IMR-90 (cell line): ENCODE measurements at regions not wholly inside any gene's neighbourhood (a gene's known extent, or its start where the extent isn't known, plus 50 kb on each side); places are given as distances from the start of the nearest gene placed in this dataset.
A peak's percentile ranks its signal among the peaks of the same experiment; 100 is the strongest.

ENCODE experiments used
- ATAC-seq: fragments of 200-7000 bp; cut with Tn5 transposase; 2 replicates; pipeline ENCODE4 v1.9.1; 2020; ENCODE audit warnings: low read depth, mild to moderate bottlenecking, moderate library complexity
- BruUV-seq: library from RNA; stranded (reverse); fragments of 400-500 nt; replicated peaks from 2 replicates; lab custom pipeline; 2021; lab: Mats Ljungman, UMichigan
- CTCF ChIA-PET: fragments of 300-600 bp; formaldehyde crosslinking; extraction: SDS; loops from one replicate; lab custom pipeline; 2021; ENCODE audit warnings: antibody characterized with exemption; lab: Yijun Ruan, JAX
- POLR2A ChIA-PET: fragments of 300-600 bp; sonication (Branson Sonifier 250); formaldehyde crosslinking; loops from one replicate; lab custom pipeline; 2022; ENCODE audit warnings: antibody characterized with exemption; ENCODE audit not compliant: unreplicated experiment; lab: Charles Lee
- DNase-seq: peaks from one replicate; pipeline ENCODE4 v3.0.0; 2013
- H2AFZ ChIP-seq: replicated peaks from 2 replicates; pipeline ENCODE3; 2013; ENCODE audit warnings: low read length, mild to moderate bottlenecking; ENCODE audit not compliant: poor library complexity
- H2AK5ac ChIP-seq: 2 replicates; pipeline ENCODE4 v1.6.1; 2013; ENCODE audit warnings: low read depth, low read length, inconsistent platforms
- H2AK9ac ChIP-seq: replicated peaks from 2 replicates; pipeline ENCODE3; 2013; ENCODE audit warnings: mild to moderate bottlenecking, low read depth, low read length, moderate library complexity; ENCODE audit not compliant: poor library complexity
- H2BK120ac ChIP-seq: 2 replicates; pipeline ENCODE4 v1.6.1; 2013; ENCODE audit warnings: low read depth, low read length, inconsistent platforms
- H2BK15ac ChIP-seq: 3 replicates; pipeline ENCODE4 v1.6.1; 2013; ENCODE audit warnings: low read depth, low read length, inconsistent platforms
- H2BK20ac ChIP-seq: 2 replicates; pipeline ENCODE4 v1.6.1; 2013; ENCODE audit warnings: low read depth, mild to moderate bottlenecking, inconsistent platforms, low read length, moderate library complexity
- H2BK5ac ChIP-seq: 2 replicates; pipeline ENCODE4 v1.6.1; 2013; ENCODE audit warnings: mild to moderate bottlenecking, low read depth, low read length, inconsistent platforms; ENCODE audit not compliant: poor library complexity, severe bottlenecking
- H3K14ac ChIP-seq: replicated peaks from 2 replicates; pipeline ENCODE4 v1.6.1; 2013; ENCODE audit warnings: low read depth, low read length, inconsistent platforms
- H3K18ac ChIP-seq: 2 replicates; pipeline ENCODE4 v1.6.1; 2013; ENCODE audit warnings: low read depth, low read length, control low read depth
- H3K23ac ChIP-seq: 2 replicates; pipeline ENCODE4 v1.6.1; 2013; ENCODE audit warnings: low read depth, low read length, inconsistent platforms
- H3K27ac ChIP-seq: 2 replicates; pipeline ENCODE4 v1.5.1; 2013; ENCODE audit warnings: mild to moderate bottlenecking, control low read depth, low read length; ENCODE audit not compliant: insufficient read depth
- H3K27me3 ChIP-seq: 2 replicates; pipeline ENCODE4 v1.6.1; 2013; ENCODE audit warnings: low read length; ENCODE audit not compliant: control insufficient read depth, insufficient read depth
- H3K36me3 ChIP-seq: 2 replicates; pipeline ENCODE4 v1.6.1; 2013; ENCODE audit warnings: low read length, mixed read lengths; ENCODE audit not compliant: control insufficient read depth, insufficient read depth
- H3K4ac ChIP-seq: 2 replicates; pipeline ENCODE4 v1.6.1; 2013; ENCODE audit warnings: low read depth, low read length, inconsistent platforms
- H3K4me1 ChIP-seq: 2 replicates; pipeline ENCODE4 v1.6.1; 2013; ENCODE audit warnings: low read length, mixed read lengths; ENCODE audit not compliant: control insufficient read depth, insufficient read depth
- H3K4me2 ChIP-seq: 2 replicates; pipeline ENCODE4 v1.6.1; 2013; ENCODE audit warnings: low read depth, mild to moderate bottlenecking, control low read depth, low read length, moderate library complexity
- H3K4me3 ChIP-seq: 2 replicates; pipeline ENCODE4 v1.5.1; 2013; ENCODE audit warnings: low read depth, mild to moderate bottlenecking, control low read depth, low read length, moderate library complexity; ENCODE audit not compliant: insufficient read depth
- H3K56ac ChIP-seq: 2 replicates; pipeline ENCODE4 v1.6.1; 2013; ENCODE audit warnings: low read length, inconsistent platforms; ENCODE audit not compliant: insufficient read depth; ENCODE audit errors: extremely low read depth
- H3K79me1 ChIP-seq, 2 experiments: 2 replicates each; pipeline ENCODE4 v1.6.1; 2013; ENCODE audit warnings: low read length in 2 of 2, inconsistent platforms in 1 of 2, low read depth in 1 of 2
- H3K9ac ChIP-seq: 2 replicates; pipeline ENCODE4 v1.6.1; 2013; ENCODE audit warnings: low read depth, low read length, control low read depth
- H3K9me1 ChIP-seq: 2 replicates; pipeline ENCODE4 v1.6.1; 2013; ENCODE audit warnings: low read length, inconsistent platforms; ENCODE audit not compliant: insufficient read depth
- H3K9me3 ChIP-seq: 2 replicates; pipeline ENCODE4 v1.6.1; 2013; ENCODE audit warnings: low read length; ENCODE audit not compliant: control insufficient read depth, insufficient read depth
- H4K20me1 ChIP-seq: 2 replicates; pipeline ENCODE4 v1.6.1; 2013; ENCODE audit warnings: low read length, inconsistent platforms; ENCODE audit not compliant: insufficient read depth
- H4K5ac ChIP-seq: 2 replicates; pipeline ENCODE4 v1.6.1; 2013; ENCODE audit warnings: mild to moderate bottlenecking, low read depth, low read length, control low read depth
- H4K8ac ChIP-seq, 2 experiments: 2 replicates each; pipeline ENCODE4 v1.6.1; 2013; ENCODE audit warnings: low read depth in 2 of 2, low read length in 2 of 2, control low read depth in 1 of 2, inconsistent platforms in 1 of 2
- H4K91ac ChIP-seq: 2 replicates; pipeline ENCODE4 v1.6.1; 2013; ENCODE audit warnings: low read depth, low read length, inconsistent platforms; ENCODE audit not compliant: insufficient read depth
- CHD1 ChIP-seq: IDR thresholded peaks from 2 replicates; pipeline ENCODE4 v1.6.1; 2012; ENCODE audit warnings: low read depth, low read length, improper control_type of control experiment
- MAFK ChIP-seq: IDR thresholded peaks from 2 replicates; pipeline ENCODE4 v1.6.1; 2012; ENCODE audit warnings: low read depth, low read length, improper control_type of control experiment
- WGBS, 2 experiments: methylation state at CpG; one replicate each; pipeline versions ENCODE4 v1.1.5 to v1.1.7; 2013; ENCODE audit warnings: missing lambda C conversion rate in 2 of 2; ENCODE audit not compliant: insufficient read length in 1 of 2; ENCODE audit errors: extremely low coverage in 2 of 2; 5-methylcytosine and 5-hydroxymethylcytosine counted together
- dilution Hi-C: fragments of 300-500 bp; cut with HindIII; formaldehyde crosslinking; loops from one replicate; pipeline ENCODE4 v1.14.3; 2018; ENCODE audit warnings: low sequenced_read_pairs; ENCODE audit not compliant: unreplicated experiment
- in situ Hi-C: fragments of 300-500 bp; cut with MboI; formaldehyde crosslinking; loops from 3 replicates; pipeline ENCODE4 v1.14.3; 2019; ENCODE audit warnings: low sequenced_read_pairs, inconsistent platforms, mixed read lengths
- intact Hi-C: fragments of 100-400 bp; cut with micrococcal nuclease; formaldehyde crosslinking; loops from 2 replicates; pipeline ENCODE4 v1.10.0; 2022

- no TSS peak for BruUV-seq
These were observed 85.2 kb downstream of the TNFAIP3 start for GRCh38 chr6:137952247-137952646.

More at GRCh38 chr6:137952247-137952646, 85.2 kb downstream of the TNFAIP3 start:
- H3K9me1 ChIP-seq: no peaks in the 10 kb centered on the region
- no peak overlapping the region for H2BK15ac ChIP-seq
- H3K79me1 ChIP-seq: no peaks in the 10 kb centered on the region
- H3K56ac ChIP-seq: no peak overlapping the region
- H3K27ac ChIP-seq: no peak overlapping the region
- dilution Hi-C loops (no loop called here), in situ Hi-C loops (no loop called here), intact Hi-C loops (no loop called here)
- no peak overlapping the region for H3K4me3 ChIP-seq
- H3K18ac ChIP-seq: no peak overlapping the region
- H3K4me2 ChIP-seq: no peak overlapping the region
- no CpG with 5 or more reads among the region's 2 CpGs for WGBS, 2 experiments
- H2BK5ac ChIP-seq: no peak overlapping the region
- H4K20me1 ChIP-seq: no peaks in the 10 kb centered on the region
- H2AFZ ChIP-seq: no peak overlapping the region
- TF ChIP-seq MAFK: peak; percentile 36
- no peak for TF ChIP-seq CHD1
- no peaks in the 10 kb centered on the region for H3K36me3 ChIP-seq
- no peak overlapping the region for H2AK5ac ChIP-seq
- H4K91ac ChIP-seq: no peak overlapping the region
- H3K23ac ChIP-seq: no peak overlapping the region
- ATAC-seq (no peak), DNase-seq (no peak)
- no peak overlapping the region for H3K9ac ChIP-seq
- CTCF ChIA-PET: no interaction called here
- POLR2A ChIA-PET: no interaction called here
- peaks cover 23% of the 10 kb centered on the region for H3K27me3 ChIP-seq
- H3K4ac ChIP-seq: no peak overlapping the region
- no peak overlapping the region for H4K5ac ChIP-seq
- H3K4me1 ChIP-seq: no peaks in the 10 kb centered on the region
- H4K8ac ChIP-seq: no peak overlapping the region
- H2AK9ac ChIP-seq: no peak overlapping the region
- H3K9me3 ChIP-seq: peaks cover 2% of the 10 kb centered on the region; the same call in 1 of the 2 replicates
- H3K14ac ChIP-seq: no peak overlapping the region
- no peak overlapping the region for H2BK20ac ChIP-seq
- H2BK120ac ChIP-seq: no peak overlapping the region
